Ovary (tissue), 7 donors: ENCODE measurements at regions not wholly inside any gene's neighbourhood (a gene's known extent, or its start where the extent isn't known, plus 50 kb on each side); places are given as distances from the start of the nearest gene placed in this dataset.
"Not testable (repeated sequence)": the region's sequence is repeated elsewhere in the genome, so short reads cannot be mapped to it uniquely, and the experiment has no call there.

ENCODE experiments used
- DNase-seq, 5 donors: peaks; one replicate each; pipeline ENCODE4 v3.0.0-alpha.2; 2019 to 2020
- H3K27ac ChIP-seq, 2 donors: fragments of 200-600 bp; one replicate each; pipeline versions ENCODE4 v1.5.1 to v1.8.0; 2019 to 2022
- H3K27me3 ChIP-seq: fragments of 200-600 bp; one replicate; pipeline ENCODE4 v1.8.0; 2022
- H3K36me3 ChIP-seq: fragments of 200-600 bp; sonication (generic); one replicate; pipeline ENCODE4 v1.5.1; 2019
- H3K4me1 ChIP-seq: one replicate; pipeline ENCODE4 v1.8.1; 2013; ENCODE audit warnings: mild to moderate bottlenecking, moderate library complexity; ENCODE audit not compliant: insufficient read depth
- H3K4me3 ChIP-seq: fragments of 200-600 bp; sonication (generic); one replicate; pipeline ENCODE4 v1.5.1; 2017
- H3K9me3 ChIP-seq, 2 donors: fragments of 200-600 bp in 1 of 2; sonication (generic) in 1 of 2; one replicate each; pipeline versions ENCODE4 v1.5.1 to v1.8.1; 2013 to 2019; ENCODE audit warnings: mild to moderate bottlenecking in 1 of 2, moderate library complexity in 1 of 2
- CTCF ChIP-seq, 3 donors: fragments of 450-650 bp in 2 of 3; fragments of 200-600 bp in 1 of 3; IDR thresholded peaks; one replicate each; pipeline versions ENCODE4 v1.5.1 to v1.8.0; 2016 to 2022; ENCODE audit warnings: antibody characterized with exemption in 3 of 3, mild to moderate bottlenecking in 1 of 3
- EP300 ChIP-seq: sonication (generic); formaldehyde crosslinking; IDR thresholded peaks from one replicate; pipeline ENCODE4 v1.6.1; 2017; ENCODE audit warnings: antibody characterized with exemption
- POLR2A ChIP-seq: fragments of 450-650 bp; IDR thresholded peaks from one replicate; pipeline ENCODE4 v1.6.1; 2017; ENCODE audit warnings: antibody characterized with exemption, mild to moderate bottlenecking, moderate library complexity
- WGBS, 3 donors: extraction: QIAGEN DNeasy Blood & Tissue Kit in 1 of 3; methylation state at CpG; one replicate each; pipeline versions ENCODE4 v1.1.5 to v1.1.7; 2013 to 2017; 5-methylcytosine and 5-hydroxymethylcytosine counted together
- intact Hi-C, 4 donors: fragments of 100-400 bp; cut with DNase I; formaldehyde crosslinking; loops; one replicate each; pipeline versions ENCODE4 v1.11.0 to v1.15.1; 2022 to 2023
- donor health status: DM: no; HTN: no; CAD: no; lungs with moderate emphysema.
- donor health status: DM: no; HTN: no; CAD: no.
- donor health status: Bipolar disorder and iron deficiency.
- donor health status: DM: no; HTN: no; CAD: no.
- donor health status: DM: yes; HTN: yes; CAD: no.

- WGBS, 3 donors, result 80 to 86% (median 85%) methylated on average over 5 of the region's 5 CpGs
- H3K9me3 ChIP-seq, result no peaks in the 10 kb centered on the region
- H3K4me1 ChIP-seq, result peaks cover 3% of the 10 kb centered on the region
- no peak for TF ChIP-seq POLR2A
- no peak for TF ChIP-seq CTCF (IDR thresholded peaks at IDR 0.05)
- no peak for TF ChIP-seq EP300
- H3K36me3 ChIP-seq, result no peaks in the 10 kb centered on the region
- intact Hi-C loops, result no loop called here
- H3K4me3 ChIP-seq, result no peak overlapping the region
- no peaks in the 10 kb centered on the region for H3K27me3 ChIP-seq
- no peak overlapping the region for H3K27ac ChIP-seq
- no peak for DNase-seq
These were observed 131.3 kb upstream of the DAP start for GRCh38 chr5:10892147-10892910.

GRCh38 chr5:10891193-10891592, 130.2 kb upstream of the DAP start:
- DNase-seq, result no peak
- Histone ChIP-seq H3K9me3 (no peaks in the 10 kb centered on the region), H3K27me3 (no peaks in the 10 kb centered on the region), H3K4me3 (no peak overlapping the region), H3K36me3 (no peaks in the 10 kb centered on the region), H3K27ac (no peak overlapping the region), H3K4me1 (peaks cover 3% of the 10 kb centered on the region)
- 91 to 96% (median 94%) methylated on average over 1 of the region's 1 CpG for WGBS, 3 donors
- intact Hi-C loops, result no loop called here
- no peak for TF ChIP-seq CTCF (IDR thresholded peaks at IDR 0.05)
- no peak for TF ChIP-seq EP300
- TF ChIP-seq POLR2A, result no peak

GRCh38 chr5:10886497-10886896, 125.5 kb upstream of the DAP start:
- no peaks in the 10 kb centered on the region for H3K36me3 ChIP-seq
- intact Hi-C loops, result no loop called here
- no peak overlapping the region for H3K27ac ChIP-seq
- no peaks in the 10 kb centered on the region for H3K4me1 ChIP-seq
- H3K27me3 ChIP-seq, result no peaks in the 10 kb centered on the region
- 82 to 88% (median 88%) methylated on average over 2 of the region's 2 CpGs for WGBS, 3 donors
- DNase-seq, result no peak
- TF ChIP-seq EP300 (no peak), CTCF (IDR thresholded peaks at IDR 0.05) (no peak), POLR2A (no peak)
- H3K9me3 ChIP-seq, result no peaks in the 10 kb centered on the region
- no peak overlapping the region for H3K4me3 ChIP-seq

GRCh38 chr5:10885026-10885425, 124.0 kb upstream of the DAP start:
- no peak for TF ChIP-seq POLR2A
- no peak for TF ChIP-seq CTCF (IDR thresholded peaks at IDR 0.05)
- TF ChIP-seq EP300, result no peak
- 70 to 81% (median 75%) methylated on average over 6 of the region's 6 CpGs for WGBS, 3 donors

GRCh38 chr5:10883945-10884344, 122.9 kb upstream of the DAP start:
- DNase-seq, H3K4me1 ChIP-seq, H3K36me3 ChIP-seq, H3K27ac ChIP-seq, H3K9me3 ChIP-seq, H3K4me3 ChIP-seq, intact Hi-C loops, H3K27me3 ChIP-seq: not testable (repeated sequence)
- WGBS, 3 donors, result 80 to 88% (median 80%) methylated on average over 2 of the region's 2 CpGs

More at GRCh38 chr5:10885026-10885425, 124.0 kb upstream of the DAP start:
- H3K9me3 ChIP-seq, result no peaks in the 10 kb centered on the region
- H3K27ac ChIP-seq, result no peak overlapping the region
- no peak for DNase-seq
- no peaks in the 10 kb centered on the region for H3K36me3 ChIP-seq
- H3K4me3 ChIP-seq, result no peak overlapping the region
- H3K4me1 ChIP-seq, result no peaks in the 10 kb centered on the region
- intact Hi-C loops, result no loop called here
- no peaks in the 10 kb centered on the region for H3K27me3 ChIP-seq
